Hindlimb muscle (tissue), 1 donor: ENCODE measurements at regions not wholly inside any gene's neighbourhood (a gene's known extent, or its start where the extent isn't known, plus 50 kb on each side); places are given as distances from the start of the nearest gene placed in this dataset.
"Not testable (repeated sequence)": the region's sequence is repeated elsewhere in the genome, so short reads cannot be mapped to it uniquely, and the experiment has no call there.

Experiments
- DNase-seq: peaks from one replicate; pipeline ENCODE4 v3.0.0-alpha.2; 2013

DNA sequence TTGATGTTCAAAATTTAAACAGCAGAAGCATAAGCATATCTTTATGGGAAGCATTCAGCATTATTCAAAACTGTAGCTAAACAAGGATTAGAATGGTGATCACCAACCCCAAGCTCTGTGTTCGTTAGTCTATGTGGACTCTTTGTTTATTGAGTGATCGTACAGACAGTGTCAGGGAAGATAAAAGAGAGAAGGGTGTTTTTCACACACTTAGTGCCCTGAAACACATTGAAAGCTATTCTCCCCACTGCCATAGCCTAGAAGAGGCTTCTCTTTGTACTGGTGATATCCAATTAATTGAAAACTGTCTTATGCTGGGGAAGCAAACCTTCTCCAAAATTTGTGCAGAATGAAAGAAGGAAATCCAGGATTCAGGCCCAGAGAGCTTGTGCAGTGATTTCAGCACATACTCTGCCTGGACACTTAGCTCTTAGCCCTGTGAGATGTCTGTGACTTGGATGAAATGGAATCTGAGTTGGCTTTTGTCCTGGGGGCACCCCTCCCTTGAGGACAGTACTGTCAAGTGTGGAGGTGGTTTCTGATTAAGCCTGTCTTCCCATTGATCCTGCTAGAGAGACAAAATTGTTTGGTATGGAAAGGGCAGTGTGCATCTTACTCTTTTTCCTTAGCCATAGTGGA, 125.7 kb upstream of the MTHFD1L start:
- DNase-seq: no peak

DNA sequence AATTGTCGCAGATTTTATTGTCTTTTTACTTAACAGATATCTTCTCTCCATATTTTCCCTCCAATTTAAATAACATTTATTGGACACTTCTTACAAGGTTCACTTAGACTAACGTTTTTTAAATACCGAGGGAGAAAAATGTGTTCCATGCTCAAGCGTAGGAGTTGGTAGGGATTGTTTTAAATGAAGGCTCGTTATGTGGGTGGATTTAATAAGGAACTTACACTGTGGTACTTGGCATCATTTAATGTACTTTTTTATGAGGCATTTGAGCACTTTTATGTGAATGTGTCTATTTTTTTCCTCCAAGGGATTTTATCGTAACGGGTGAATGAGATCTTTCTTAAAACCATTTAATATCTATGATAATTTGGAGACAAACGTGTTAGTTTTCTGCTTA, 125.0 kb upstream of the MTHFD1L start:
- DNase-seq: no peak

DNA sequence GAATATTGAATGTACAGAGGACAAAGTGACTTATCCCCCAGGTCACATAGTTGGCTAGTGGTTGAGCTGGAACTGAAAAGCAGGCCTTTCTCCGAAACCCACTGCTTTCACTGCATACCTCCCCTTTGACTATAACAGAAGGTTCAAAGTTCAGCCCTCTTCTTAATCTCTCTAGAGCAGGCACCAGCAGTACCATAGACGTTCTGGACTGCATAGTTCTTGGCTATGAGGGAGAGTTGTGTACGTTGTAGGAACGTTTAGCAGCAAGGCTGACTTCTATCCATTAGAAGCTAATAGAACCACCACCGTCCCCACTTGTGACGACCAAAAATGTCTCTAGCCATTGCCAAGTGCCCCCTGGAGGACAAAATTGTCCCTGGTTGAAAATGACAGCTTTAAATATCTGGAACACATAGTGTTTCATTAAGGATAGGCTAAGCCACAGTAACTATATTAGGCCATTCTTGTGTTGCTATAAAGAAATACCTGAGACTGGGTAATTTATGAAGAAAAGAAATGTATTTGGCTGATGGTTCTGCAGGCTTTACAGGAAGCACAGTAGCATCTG, 123.8 kb upstream of the MTHFD1L start:
- DNase-seq: no peak

DNA sequence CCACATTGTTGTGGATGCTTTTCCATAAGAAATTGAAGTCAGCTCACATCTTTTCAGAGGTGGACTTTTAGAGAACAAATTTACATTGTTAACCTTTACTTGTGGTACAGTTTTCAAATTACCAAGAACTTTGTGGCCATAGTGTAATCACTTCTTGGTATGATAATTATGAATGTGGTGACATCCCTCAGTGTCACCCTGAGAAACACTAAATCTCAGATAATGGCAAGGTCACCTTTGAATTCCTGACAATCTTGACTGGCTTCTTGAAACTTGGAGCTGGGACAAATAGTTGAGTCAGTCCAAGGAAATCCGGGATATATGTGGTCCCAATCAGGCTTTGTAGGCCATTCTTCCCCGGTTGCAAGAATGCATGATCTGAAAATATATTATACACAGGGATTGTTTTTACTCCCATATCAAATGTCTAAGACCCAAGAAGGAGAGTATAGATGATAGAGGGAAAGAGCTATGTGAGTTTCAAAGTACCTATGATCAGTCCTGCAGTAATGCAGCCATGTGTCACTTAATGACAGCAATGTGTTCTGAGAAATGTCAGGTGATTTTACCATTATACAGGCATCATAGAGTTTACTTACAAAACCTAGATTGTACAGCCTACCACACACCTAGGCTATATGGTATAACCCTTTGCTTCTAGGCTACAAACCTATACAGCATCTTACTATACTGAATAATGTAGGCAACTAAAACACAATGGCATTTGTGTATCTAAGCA, 120.8 kb upstream of the MTHFD1L start:
- no peak for DNase-seq

DNA sequence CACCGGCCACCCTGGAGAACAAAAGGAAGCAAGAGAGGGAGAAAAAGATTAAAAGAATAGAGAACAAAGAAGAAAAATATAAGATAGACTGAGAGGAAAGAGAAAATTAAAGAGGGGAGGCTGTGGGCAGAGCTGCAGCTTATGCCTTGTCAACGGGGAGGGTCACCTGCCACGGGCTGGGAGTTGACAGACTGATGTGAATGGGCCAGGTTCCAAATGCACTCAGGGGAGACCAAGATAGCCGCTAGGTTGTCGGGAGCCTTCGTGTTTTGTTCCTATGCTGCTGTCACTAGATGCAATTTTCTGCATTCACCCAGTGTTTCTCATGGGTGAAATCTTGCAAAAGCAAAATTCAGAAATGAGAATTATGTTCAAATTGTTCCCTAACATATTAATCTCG, 119.6 kb upstream of the MTHFD1L start:
- no peak for DNase-seq

DNA sequence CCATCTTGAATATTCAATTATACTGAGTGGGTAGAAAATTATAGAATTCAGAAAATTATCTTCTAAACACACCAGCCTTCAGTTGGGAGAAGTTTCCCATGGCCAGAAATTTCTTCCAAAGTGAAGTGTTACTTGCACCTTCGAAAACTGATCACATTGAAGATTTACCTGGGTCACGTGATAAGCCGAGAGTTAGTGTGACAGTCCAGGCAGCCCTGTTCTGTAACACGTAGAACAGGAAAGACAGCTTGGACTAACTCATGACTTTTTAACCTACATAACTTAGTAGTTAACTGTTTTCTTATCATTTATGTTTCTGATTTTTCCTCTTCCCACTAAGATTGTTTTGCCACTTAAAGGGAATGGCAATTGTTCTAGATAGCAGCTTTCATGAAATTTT, 118.3 kb upstream of the MTHFD1L start:
- DNase-seq: no peak

DNA sequence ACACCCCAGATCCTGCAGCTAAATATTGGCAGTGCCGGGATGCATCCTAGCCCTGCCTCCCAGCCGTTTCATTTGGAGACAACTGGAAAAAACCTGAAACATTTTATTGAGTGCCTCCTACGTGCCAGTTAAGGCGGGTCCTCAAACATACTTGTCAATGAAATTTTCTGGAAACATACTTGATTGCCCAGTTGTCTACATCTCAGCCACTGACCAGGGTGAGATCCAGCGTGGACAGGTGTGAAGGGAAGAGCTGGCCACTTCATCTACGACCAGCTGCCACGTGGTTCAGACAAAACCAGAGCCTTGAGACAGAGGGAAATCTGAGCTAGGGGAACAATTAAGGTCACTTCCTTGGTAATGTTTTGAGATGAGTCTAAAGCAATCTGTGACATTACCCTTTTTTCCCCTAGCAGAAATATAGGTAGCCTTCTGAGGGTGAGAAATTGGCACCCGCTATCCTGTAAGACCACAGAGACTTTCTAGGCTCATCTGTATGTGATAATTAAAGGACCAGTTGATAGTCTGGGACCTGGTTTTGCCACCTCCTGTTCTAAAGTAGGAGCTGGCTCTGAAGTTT, 116.3 kb upstream of the MTHFD1L start:
- no peak for DNase-seq

DNA sequence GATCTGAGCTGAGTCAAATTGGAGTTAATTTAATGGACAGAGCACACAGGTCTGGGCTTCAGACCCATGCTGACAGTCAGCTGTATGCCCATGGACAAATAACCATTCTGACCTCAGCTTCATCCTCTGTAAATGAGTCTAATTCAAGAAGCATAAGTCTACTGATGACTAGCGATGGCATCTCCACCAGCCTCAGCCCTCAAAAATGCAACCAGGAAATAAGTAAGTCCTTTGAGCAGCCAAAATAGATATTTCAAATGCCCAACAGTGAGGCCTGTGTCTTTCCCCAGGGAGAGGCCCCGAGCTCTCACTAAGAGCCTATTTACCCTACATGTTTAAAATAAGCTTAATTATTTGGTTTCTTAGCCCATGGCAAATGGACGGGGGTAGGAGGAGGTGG, 114.2 kb upstream of the MTHFD1L start:
- no peak for DNase-seq

DNA sequence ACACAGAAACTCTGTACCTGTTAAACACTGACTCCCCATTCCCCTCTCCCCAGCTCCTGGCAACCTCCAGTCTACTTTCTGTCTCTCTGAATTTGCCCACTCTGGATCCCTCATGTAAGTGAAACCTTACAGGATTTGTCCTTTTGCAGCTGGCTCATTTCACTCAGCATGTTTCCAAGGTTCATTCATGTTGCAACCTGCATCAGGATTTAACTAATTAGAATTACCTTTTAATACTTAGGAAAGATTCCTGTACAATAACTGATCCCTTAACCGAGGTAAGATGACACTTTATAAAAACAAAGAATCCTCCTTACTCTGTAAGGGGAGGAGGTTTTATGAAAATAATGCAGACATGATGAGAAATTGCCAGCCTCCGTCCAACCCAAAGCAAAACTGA, 113.1 kb upstream of the MTHFD1L start:
- DNase-seq: no peak

DNA sequence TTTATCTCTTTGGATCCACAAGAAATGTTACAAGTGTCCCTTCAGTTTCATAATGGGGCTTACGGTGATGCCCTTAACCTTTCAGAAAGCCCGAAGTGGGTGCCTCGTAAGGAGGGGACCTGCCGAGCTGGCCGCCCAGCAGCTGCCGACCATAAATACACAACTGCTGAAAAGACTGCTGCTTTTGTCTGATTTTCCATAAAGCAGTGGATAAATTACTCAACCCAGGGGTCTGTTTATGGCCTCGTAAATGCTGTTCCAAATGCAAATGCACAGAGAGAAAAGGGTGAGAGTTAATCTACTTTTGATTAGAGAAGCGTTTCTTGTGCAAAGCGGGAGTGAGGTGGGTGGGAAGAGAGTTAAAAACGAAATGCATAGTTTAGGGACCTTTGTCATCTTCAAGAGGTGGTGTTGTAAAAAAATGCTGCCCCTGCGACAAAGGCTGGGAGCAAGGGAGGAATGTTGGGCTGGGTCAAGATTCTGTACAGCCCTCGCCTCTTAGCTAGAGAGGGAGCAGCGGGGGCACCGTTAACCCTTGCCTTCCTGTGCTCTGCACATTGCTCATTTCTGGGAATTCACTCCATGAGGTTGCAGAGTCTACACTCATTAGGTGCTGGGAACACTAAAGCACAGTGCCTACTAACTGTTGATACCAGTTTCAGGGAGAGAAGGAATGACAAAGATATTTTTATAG, 112.0 kb upstream of the MTHFD1L start:
- no peak for DNase-seq

DNA sequence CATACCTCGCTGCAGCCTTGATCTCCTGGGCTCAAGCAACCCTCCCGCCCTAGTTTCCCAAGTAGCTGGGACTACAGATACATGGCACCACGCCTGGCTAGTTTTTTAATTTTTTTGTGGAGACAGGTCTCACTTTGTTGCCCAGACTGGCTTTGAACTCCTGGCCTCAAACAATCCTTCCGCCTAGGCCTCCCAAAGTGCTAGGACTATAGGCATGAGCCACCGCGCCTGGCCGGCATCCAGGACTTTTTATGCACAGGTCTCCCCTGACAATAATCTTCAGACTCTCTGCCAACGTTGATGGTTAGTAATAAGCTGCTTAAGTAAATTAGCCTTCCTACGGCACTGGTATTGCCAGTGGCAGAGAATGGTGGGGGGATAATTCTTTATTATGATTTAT, 110.5 kb upstream of the MTHFD1L start:
- DNase-seq: no peak

DNA sequence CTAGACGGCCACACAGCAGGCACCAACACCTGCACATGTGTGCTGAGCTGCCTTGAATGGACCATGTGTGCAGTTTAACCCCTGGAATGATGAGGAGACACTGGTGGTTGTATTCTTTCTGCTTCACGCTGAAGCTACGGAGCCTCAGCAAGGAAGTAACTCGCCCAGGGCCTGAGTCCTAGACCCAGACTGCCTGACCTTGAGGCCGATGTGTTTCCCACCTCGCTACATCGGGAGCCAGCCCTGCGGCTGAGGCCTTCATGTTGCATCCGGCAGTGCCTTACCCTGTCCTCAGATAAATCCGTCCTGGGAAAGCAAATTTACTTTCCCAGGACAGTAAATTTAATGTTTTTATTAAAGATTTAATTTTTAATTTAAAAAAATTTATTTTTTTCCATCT, 110.0 kb upstream of the MTHFD1L start:
- no peak for DNase-seq

DNA sequence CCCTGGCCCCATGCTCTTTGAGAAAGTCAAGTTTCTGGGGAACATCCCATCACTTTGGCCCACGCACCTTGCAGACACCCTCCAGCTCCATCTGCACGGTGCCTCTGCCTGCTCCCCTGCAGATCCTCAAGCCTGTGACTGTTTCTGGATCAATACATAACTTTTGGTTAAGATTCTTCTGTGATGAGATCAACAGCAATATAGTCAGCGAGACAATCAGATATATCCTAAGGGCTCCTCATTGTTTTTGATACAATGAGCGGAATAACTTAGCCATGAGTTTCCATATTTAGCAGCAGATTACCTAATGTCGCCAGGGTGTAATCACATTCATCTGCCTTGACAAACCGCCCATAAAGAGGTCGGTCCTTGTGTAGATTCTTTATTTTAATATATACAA, 109.3 kb upstream of the MTHFD1L start:
- peak; percentile 69 for DNase-seq

DNA sequence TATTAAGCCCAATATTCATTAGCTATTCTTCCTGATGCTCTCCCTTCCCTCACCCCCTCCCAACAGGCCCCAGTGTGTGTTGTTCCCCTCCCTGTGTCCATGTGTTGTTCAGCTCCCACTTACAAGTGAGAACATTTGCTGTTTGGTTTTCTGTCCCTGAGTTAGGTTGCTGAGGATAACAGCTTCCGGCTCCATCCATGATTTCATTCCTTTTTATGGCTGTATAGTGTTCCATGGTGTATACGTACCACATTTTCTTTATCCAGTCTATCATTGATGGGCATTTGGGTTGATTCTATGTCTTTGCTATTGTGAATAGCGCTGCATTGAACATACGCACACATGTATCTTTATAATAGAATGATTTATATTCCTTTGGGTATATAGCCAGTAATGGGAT, 107.7 kb upstream of the MTHFD1L start:
- not testable (repeated sequence) for DNase-seq

DNA sequence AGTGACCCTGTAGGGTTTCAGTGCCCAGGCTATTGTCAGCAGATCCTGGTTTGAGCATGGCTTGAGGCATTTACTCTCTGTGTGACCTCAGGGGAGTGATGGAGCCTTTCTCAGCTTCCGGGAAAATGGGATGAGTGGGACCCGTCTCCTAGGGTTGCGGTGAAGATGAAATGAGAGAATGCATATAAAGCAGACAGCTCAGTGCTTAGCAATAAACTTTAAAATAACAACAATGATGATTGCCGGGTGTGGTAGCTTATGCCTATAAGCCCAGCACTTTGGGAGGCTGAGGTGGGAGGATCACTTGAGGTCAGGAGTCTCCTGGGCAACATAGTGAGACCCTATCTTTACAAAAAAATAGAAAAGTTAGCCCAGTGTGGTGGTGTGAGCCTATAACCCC, 106.0 kb upstream of the MTHFD1L start:
- no peak for DNase-seq

DNA sequence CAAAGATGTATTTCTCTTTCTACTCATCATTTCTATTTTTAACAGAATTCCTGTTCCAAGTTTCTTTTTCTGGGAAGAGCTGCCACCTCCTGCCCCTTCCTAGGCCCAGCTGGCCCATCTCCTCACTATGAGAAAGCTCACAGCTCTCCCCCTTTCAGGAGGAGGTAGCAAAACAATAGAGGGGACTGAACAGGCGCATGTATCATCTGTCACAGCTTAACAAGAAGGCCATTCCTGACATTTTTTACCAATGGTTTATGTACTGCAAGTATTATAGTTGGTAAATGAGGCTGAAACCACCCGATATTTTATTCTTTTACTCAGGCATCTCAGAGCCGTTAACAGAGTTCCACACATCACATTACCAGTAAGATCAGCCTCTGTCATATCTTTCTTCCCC, 103.7 kb upstream of the MTHFD1L start:
- DNase-seq: no peak

DNA sequence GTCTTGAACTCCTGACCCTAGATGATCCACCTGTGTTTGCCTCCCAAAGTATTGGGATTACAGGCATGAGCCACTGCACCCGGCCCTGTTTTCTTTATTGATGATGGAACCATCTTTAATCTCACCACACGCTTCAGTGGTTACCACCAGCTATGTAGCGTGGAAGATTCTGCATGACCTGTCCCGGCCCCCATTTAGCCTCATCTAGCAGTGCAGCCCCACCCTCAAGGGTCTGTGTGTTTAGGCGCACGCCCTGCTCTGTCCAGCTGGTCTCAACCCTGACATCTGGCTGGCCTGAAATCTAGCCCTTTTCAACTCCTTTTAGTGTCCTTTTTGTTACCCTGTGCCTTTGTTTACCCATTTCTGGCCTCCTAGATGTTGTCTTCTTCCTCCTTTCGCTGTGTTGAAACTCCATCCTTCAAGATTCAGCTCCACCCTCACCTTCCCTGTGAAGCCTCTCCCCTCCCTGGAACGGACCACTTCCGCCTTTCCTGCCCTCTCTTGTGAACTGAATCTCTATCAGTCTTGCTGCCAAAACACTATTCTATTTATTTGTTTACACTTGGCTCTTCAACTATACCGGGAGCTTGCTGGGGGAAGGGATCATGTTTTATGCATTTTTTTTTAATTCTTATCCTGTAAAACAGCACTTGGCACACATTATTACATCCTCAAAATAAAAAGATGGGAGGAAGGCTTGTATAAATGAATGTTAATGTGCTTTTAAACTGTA, 101.0 kb upstream of the MTHFD1L start:
- DNase-seq: no peak

DNA sequence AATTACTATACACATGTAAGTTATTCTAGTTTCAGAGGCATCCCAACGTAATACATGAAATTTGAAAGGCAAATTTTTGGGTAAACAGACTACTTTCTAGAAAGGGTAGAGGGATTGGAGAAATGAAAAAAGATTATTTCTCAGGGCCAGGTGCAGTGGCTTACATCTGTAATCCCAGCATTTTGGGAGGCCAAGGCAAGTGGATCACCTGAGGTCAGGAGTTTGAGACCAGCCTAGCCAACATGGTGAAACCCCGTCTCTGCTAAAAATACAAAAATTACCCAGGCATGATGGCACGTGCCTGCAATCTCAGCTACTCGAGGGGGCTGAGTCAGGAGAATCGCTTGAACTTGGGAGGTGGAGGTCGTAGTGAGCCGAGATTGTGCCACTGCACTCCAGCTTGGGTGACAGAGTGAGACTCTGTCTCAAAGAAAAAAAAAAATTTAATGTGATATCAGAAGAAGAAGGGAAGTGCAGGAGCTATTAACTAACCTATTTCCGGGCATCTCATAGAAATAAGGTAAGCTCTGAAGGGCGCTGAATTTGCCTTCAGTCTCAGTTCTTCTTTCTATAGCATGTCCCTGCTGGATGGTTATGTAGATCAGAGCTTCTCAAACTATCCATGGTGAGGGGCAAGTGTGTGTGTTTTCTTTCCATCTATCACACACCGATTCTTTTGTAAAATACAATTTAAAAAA, 100.3 kb upstream of the MTHFD1L start:
- no peak for DNase-seq

DNA sequence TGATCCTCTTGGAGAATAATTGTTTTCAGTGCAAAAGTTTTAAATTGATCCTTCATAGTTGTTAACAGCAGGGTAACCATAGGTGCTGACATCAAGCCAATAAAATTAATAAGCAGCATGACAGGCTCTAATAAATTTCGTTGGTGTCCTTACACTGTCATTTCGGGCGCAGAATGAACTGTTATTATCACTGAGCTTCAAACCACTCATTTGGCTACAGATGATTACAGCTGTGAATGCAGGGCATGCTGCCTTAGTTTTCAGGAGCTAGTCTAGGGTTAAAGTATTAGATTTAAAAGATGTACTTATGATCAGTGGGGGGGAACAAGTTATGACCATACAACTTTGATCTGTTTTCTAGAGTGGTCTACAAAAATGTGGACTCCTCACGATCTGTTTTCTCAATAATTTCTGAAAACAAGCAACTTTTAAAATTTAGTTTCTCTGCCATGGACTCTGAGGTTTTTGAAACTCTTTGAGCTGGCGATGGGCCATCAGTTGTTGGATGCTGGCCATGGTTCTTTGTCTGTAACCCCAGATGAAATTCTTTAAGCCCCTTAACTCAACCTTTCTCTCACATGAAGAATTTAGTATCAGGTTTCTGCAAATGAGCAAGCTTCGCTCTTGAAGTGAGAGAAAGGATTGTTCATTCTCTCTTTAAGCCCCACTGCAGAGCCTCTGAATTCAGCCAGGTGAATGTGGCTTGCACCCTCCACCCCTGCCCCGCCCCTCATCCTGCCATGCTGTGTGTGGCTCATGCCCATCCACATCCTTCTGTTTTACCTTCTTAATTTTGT, 99.1 kb upstream of the MTHFD1L start:
- DNase-seq: no peak

DNA sequence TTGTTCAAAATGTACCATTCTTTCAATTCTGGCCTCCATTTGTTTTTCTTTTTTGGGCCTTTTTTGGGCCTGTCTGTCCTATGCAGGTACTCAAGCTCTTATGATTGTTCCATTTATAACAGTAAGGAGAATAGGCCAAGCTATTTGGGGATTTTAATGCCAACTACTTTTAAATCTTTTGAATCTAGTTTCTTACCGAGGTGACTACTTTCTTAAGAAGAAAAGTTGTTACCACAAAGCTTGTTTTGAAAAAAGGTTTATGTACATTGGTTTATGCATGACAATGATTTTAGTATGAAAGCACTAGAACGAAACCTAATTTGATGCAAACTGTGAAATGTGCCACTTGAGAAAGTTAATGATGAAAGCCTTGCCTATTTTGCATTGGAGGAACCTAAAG, 98.3 kb upstream of the MTHFD1L start:
- no peak for DNase-seq

DNA sequence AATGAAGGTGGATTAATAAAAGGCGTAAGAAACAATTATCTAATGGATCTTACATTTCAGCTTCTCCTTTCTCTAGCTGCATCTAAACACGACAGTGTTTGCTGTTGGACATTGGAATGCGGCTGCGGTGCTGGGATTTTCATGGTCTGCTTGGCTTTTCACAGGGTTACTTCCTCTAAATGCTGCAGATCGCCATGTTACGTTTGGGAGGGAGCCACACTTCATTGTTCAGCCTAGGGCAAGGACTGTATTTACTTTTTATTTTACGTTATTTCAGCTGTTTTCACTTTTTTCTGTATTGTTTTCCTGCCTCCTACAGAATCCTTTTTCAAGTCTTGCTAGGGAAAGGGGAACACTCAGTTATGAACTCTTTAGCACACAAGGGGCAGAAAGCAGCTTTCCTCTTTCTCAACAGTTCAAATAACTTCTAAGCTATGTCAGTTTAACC, 97.9 kb upstream of the MTHFD1L start:
- DNase-seq: no peak
